Hepatocyte (in vitro differentiated cells): ENCODE measurements at regions not wholly inside any gene's neighbourhood (a gene's known extent, or its start where the extent isn't known, plus 50 kb on each side); places are given as distances from the start of the nearest gene placed in this dataset.

ENCODE experiments used
- CTCF ChIP-seq: fragments of 200-600 bp; sonication (generic); IDR thresholded peaks from 2 replicates; pipeline ENCODE4 v1.5.1; 2016; ENCODE audit warnings: antibody characterized with exemption, mild to moderate bottlenecking; ENCODE audit not compliant: poor library complexity
- EZH2 ChIP-seq: fragments of 200-600 bp; sonication (generic); IDR thresholded peaks from 2 replicates; pipeline ENCODE4 v1.6.1; 2016; ENCODE audit warnings: antibody characterized with exemption, mild to moderate bottlenecking, borderline replicate concordance
- EZH2phosphoT487 ChIP-seq: fragments of 200-600 bp; sonication (generic); IDR thresholded peaks from one replicate; pipeline ENCODE4 v1.6.1; 2018; ENCODE audit warnings: antibody characterized with exemption, mild to moderate bottlenecking, low read depth, moderate library complexity; ENCODE audit not compliant: unreplicated experiment, severe bottlenecking

GRCh38 chr17:73718362-73718761, 74.1 kb upstream of the SDK2 start:
- TF ChIP-seq CTCF (no peak), EZH2 (no peak), EZH2phosphoT487 (no peak)
